ENCODE measurements at regions not wholly inside any gene's neighbourhood (a gene's known extent, or its start where the extent isn't known, plus 50 kb on each side); places are given as distances from the start of the nearest gene placed in this dataset.

DNA sequence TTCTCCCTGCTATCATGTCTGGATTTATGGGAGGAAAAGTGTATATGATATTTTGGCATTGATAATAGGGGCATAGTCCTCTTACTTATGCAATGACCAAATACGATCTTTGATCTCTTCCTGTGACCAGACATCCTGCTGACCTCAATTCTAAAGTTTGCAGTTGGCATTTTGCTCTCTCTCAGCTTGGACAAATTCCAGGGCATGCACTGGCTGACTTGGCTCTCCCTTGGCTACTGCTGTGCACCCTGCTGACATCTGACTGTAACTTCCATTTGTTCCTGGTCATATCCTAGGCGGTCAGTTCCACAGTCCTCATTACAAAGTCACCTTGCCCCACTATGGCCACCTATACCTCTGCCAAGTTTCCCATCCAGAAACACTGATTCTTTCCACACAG is 380.7 kb upstream of the NR5A2 start:
- DNase-seq (ENCODE audit: low read depth), result no peak

GRCh38 chr1:199657449-199657848 is 370.1 kb upstream of the NR5A2 start:
- H3K4me3 ChIP-seq (ENCODE audit: low read depth, low read length), result no peak overlapping the region
- DNase-seq (ENCODE audit: low read depth), result no peak
- TF ChIP-seq, protein P1, sequence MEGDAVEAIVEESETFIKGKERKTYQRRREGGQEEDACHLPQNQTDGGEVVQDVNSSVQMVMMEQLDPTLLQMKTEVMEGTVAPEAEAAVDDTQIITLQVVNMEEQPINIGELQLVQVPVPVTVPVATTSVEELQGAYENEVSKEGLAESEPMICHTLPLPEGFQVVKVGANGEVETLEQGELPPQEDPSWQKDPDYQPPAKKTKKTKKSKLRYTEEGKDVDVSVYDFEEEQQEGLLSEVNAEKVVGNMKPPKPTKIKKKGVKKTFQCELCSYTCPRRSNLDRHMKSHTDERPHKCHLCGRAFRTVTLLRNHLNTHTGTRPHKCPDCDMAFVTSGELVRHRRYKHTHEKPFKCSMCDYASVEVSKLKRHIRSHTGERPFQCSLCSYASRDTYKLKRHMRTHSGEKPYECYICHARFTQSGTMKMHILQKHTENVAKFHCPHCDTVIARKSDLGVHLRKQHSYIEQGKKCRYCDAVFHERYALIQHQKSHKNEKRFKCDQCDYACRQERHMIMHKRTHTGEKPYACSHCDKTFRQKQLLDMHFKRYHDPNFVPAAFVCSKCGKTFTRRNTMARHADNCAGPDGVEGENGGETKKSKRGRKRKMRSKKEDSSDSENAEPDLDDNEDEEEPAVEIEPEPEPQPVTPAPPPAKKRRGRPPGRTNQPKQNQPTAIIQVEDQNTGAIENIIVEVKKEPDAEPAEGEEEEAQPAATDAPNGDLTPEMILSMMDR (IDR thresholded peaks at IDR 0.05; ENCODE audit: insufficient read depth, low read depth, low read length, missing control alignments), result no peak

More for the DNA sequence above, 380.7 kb upstream of the NR5A2 start:
- TF ChIP-seq, protein P1 (IDR thresholded peaks at IDR 0.05; ENCODE audit: insufficient read depth, low read depth, low read length, missing control alignments), result no peak
- no peak overlapping the region for H3K4me3 ChIP-seq (ENCODE audit: low read depth, low read length)

GRCh38 chr1:199660071-199660470 is 367.4 kb upstream of the NR5A2 start:
- H3K4me3 ChIP-seq (ENCODE audit: low read depth, low read length), result no peak overlapping the region
- no peak for DNase-seq (ENCODE audit: low read depth)
- TF ChIP-seq, protein P1 (IDR thresholded peaks at IDR 0.05; ENCODE audit: insufficient read depth, low read depth, low read length, missing control alignments), result no peak

GRCh38 chr1:199665371-199665770 is 362.1 kb upstream of the NR5A2 start:
- TF ChIP-seq, protein P1 (IDR thresholded peaks at IDR 0.05; ENCODE audit: insufficient read depth, low read depth, low read length, missing control alignments), result no peak
- DNase-seq (ENCODE audit: low read depth), result no peak
- no peak overlapping the region for H3K4me3 ChIP-seq (ENCODE audit: low read depth, low read length)

DNA sequence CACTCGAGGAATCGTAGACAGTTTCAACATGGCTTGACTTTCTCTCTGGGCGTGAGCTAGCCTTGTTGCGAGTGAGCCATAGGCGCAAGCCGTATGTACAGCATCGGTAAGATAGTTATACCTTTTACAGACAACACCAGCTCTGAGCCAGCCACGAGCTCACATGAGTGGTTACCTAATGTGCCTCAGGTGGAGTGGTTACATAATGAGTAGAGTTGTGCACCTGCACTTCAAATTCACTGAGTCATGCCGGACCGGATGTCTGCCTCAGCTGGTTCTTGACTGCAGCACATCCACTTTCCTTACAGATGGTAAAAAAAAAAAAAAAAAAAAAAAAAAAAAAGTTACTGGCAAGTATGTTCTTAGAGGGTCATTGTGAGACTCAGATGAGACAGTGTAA is 360.4 kb upstream of the NR5A2 start:
- H3K4me3 ChIP-seq (ENCODE audit: low read depth, low read length), result no peak overlapping the region
- TF ChIP-seq, protein P1 (IDR thresholded peaks at IDR 0.05; ENCODE audit: insufficient read depth, low read depth, low read length, missing control alignments), result no peak
- peak; percentile 12 for DNase-seq (ENCODE audit: low read depth)

GRCh38 chr1:199669916-199670315 is 357.6 kb upstream of the NR5A2 start:
- TF ChIP-seq, protein P1 (IDR thresholded peaks at IDR 0.05; ENCODE audit: insufficient read depth, low read depth, low read length, missing control alignments), result no peak
- H3K4me3 ChIP-seq (ENCODE audit: low read depth, low read length), result no peak overlapping the region
- no peak for DNase-seq (ENCODE audit: low read depth)

GRCh38 chr1:199671684-199672083 is 355.8 kb upstream of the NR5A2 start:
- TF ChIP-seq, protein P1 (IDR thresholded peaks at IDR 0.05; ENCODE audit: insufficient read depth, low read depth, low read length, missing control alignments), result no peak
- no peak overlapping the region for H3K4me3 ChIP-seq (ENCODE audit: low read depth, low read length)
- DNase-seq (ENCODE audit: low read depth), result no peak

Data from GM12865 (cell line).